Stomach (tissue), 8 donors: ENCODE measurements at regions not wholly inside any gene's neighbourhood (a gene's known extent, or its start where the extent isn't known, plus 50 kb on each side); places are given as distances from the start of the nearest gene placed in this dataset.

ENCODE experiments used
- DNase-seq, 2 donors: peaks; one replicate each; pipeline versions ENCODE4 v3.0.0 to v3.0.0-alpha.2; 2013 to 2019
- H3K27ac ChIP-seq, 5 donors: fragments of 200-600 bp in 4 of 5; sonication (generic) in 4 of 5; one replicate each; pipeline ENCODE4 v1.5.1; 2013 to 2019; ENCODE audit warnings: mild to moderate bottlenecking in 1 of 5, moderate library complexity in 1 of 5
- H3K27me3 ChIP-seq, 3 donors: fragments of 200-600 bp; sonication (generic); one replicate each; pipeline ENCODE4 v1.5.1; 2017 to 2019; ENCODE audit warnings: mixed run types in 1 of 3
- H3K36me3 ChIP-seq, 4 donors: fragments of 200-600 bp; sonication (generic); 1 replicate in 3 of 4; 2 replicates in 1 of 4; pipeline ENCODE4 v1.5.1; 2016 to 2019
- H3K4me1 ChIP-seq, 4 donors: fragments of 200-600 bp; sonication (generic); one replicate each; pipeline ENCODE4 v1.5.1; 2016 to 2019
- H3K4me3 ChIP-seq, 4 donors: fragments of 200-600 bp; sonication (generic) in 3 of 4; one replicate each; pipeline ENCODE4 v1.5.1; 2016 to 2019; ENCODE audit warnings: mild to moderate bottlenecking in 1 of 4
- H3K9me3 ChIP-seq, 4 donors: fragments of 200-600 bp; sonication (generic); one replicate each; pipeline ENCODE4 v1.5.1; 2016 to 2019
- EP300 ChIP-seq: sonication (generic); formaldehyde crosslinking; IDR thresholded peaks from one replicate; pipeline ENCODE4 v1.6.1; 2017; ENCODE audit warnings: antibody characterized with exemption
- POLR2A ChIP-seq, 4 donors: fragments of 450-650 bp; IDR thresholded peaks; one replicate each; pipeline ENCODE4 v1.6.1; 2016; ENCODE audit warnings: antibody characterized with exemption in 4 of 4, control low read depth in 2 of 4, mild to moderate bottlenecking in 1 of 4, moderate library complexity in 1 of 4
- POLR2AphosphoS5 ChIP-seq, 3 donors: sonication (generic); formaldehyde crosslinking; IDR thresholded peaks; one replicate each; pipeline ENCODE4 v1.6.1; 2016; ENCODE audit warnings: antibody characterized with exemption in 3 of 3
- WGBS, 5 donors: extraction: QIAGEN DNeasy Blood & Tissue Kit in 3 of 5; methylation state at CpG; one replicate each; pipeline versions ENCODE4 v1.1.5 to v1.1.7; 2013 to 2018; 5-methylcytosine and 5-hydroxymethylcytosine counted together
- intact Hi-C: fragments of 100-400 bp; cut with DNase I; formaldehyde crosslinking; loops from one replicate; pipeline ENCODE4 v1.15.1; 2023; ENCODE audit warnings: low total_unique reads
- TF ChIP-seq, protein P1 (sequence below), 7 experiments: fragments of 450-650 bp in 4 of 7; fragments of 200-600 bp in 3 of 7; sonication (generic) in 3 of 7; IDR thresholded peaks; one replicate each; pipeline ENCODE4 v1.5.1; 2016 to 2019; ENCODE audit warnings: antibody characterized with exemption in 7 of 7, control low read depth in 2 of 7, mild to moderate bottlenecking in 1 of 7
- donor health status: healthy with polysubstance abuse.
- donor health status: Bipolar disorder and iron deficiency.
- donor health status: healthy.

DNA sequence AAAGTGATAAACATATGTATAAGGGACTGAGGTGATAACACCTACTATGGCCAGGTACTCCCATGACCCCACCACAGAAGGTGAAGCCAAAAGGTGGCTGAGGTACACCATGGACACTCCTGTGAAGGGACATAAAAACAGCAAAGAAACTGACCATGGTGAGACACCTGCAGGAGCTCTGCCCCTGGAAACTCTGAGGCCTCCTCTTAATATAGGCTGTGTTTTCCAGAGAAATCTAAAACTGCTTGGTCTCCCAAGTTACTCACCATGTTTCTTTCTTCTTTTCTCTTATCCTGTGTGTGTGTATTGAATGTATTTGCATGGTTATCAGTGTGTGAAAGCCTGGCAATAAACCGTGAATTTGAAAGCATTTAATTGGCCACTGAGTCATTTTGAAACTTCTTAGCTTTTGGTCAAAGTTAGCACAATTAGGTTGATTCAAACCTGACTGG is 739.3 kb upstream of the GCFC2 start:
- Histone ChIP-seq H3K27me3 (no peaks in the 10 kb centered on the region), H3K9me3 (no peaks in the 10 kb centered on the region), H3K36me3 (no peaks in the 10 kb centered on the region), H3K4me1 (no peaks in the 10 kb centered on the region), H3K27ac (no peak overlapping the region), H3K4me3 (no peak overlapping the region)
- intact Hi-C loops = no loop called here
- DNase-seq = no peak
- TF ChIP-seq POLR2A (IDR thresholded peaks at IDR 0.05) (no peak), EP300 (no peak), POLR2AphosphoS5 (IDR thresholded peaks at IDR 0.05) (no peak)
- TF ChIP-seq, protein P1, sequence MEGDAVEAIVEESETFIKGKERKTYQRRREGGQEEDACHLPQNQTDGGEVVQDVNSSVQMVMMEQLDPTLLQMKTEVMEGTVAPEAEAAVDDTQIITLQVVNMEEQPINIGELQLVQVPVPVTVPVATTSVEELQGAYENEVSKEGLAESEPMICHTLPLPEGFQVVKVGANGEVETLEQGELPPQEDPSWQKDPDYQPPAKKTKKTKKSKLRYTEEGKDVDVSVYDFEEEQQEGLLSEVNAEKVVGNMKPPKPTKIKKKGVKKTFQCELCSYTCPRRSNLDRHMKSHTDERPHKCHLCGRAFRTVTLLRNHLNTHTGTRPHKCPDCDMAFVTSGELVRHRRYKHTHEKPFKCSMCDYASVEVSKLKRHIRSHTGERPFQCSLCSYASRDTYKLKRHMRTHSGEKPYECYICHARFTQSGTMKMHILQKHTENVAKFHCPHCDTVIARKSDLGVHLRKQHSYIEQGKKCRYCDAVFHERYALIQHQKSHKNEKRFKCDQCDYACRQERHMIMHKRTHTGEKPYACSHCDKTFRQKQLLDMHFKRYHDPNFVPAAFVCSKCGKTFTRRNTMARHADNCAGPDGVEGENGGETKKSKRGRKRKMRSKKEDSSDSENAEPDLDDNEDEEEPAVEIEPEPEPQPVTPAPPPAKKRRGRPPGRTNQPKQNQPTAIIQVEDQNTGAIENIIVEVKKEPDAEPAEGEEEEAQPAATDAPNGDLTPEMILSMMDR (IDR thresholded peaks at IDR 0.05) = no peak
- 38 to 44% (median 41%) methylated on average over 1 of the region's 1 CpG for WGBS, 5 donors

DNA sequence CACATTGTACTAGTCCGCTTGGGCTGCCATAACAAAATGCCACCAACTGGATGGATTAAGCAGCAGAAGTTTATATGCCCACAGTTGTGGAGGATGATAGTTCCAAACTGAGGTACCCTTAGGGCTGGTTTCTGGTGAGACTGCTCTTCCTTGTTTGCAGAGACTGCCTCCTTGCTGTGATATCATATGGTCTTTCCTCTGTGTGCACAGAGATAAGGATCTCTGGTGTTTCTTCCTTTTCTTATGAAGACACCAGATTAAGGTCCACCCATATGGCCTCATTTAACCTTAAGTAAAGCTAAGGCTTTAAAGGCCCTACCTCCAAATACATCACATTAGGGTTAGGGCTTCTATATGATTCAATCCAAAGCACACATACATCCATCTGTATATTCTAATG is 738.2 kb upstream of the GCFC2 start:
- Histone ChIP-seq H3K4me1 (no peaks in the 10 kb centered on the region), H3K27me3 (no peaks in the 10 kb centered on the region), H3K36me3 (no peaks in the 10 kb centered on the region), H3K27ac (no peak overlapping the region), H3K4me3 (no peak overlapping the region), H3K9me3 (peaks cover 0 to under 1% (median 0%) of the 10 kb centered on the region in 4 donors)
- intact Hi-C loops = no loop called here
- TF ChIP-seq EP300 (no peak), POLR2AphosphoS5 (IDR thresholded peaks at IDR 0.05) (no peak), POLR2A (IDR thresholded peaks at IDR 0.05) (no peak)
- TF ChIP-seq, protein P1 (IDR thresholded peaks at IDR 0.05) = no peak
- DNase-seq = no peak
- WGBS, 5 donors = 95 to 100% (median 96%) methylated on average over 1 of the region's 1 CpG

DNA sequence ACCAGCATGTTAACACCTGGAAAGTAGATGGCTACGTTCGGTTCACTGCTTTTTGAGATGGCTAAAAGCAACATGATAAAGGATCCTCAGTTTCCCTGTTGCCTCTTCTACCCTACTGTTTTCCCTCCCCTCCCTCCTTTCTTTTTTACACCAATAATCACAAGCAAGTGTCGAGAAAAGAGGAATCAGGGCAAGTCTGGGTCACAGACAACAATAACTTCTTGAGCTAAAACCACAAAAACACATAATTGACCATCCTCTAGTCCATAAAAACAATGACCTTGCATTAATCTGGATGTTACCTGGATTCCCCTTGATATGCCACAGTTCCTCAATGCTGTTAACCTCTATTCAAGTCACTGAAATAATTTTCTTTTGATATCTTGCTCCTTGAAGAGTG is 736.6 kb upstream of the GCFC2 start:
- no peak for DNase-seq
- Histone ChIP-seq H3K9me3 (peaks cover 0 to 7% (median 0%) of the 10 kb centered on the region in 4 donors), H3K4me3 (no peak overlapping the region), H3K27ac (no peak overlapping the region), H3K27me3 (no peaks in the 10 kb centered on the region), H3K36me3 (no peaks in the 10 kb centered on the region), H3K4me1 (no peaks in the 10 kb centered on the region)
- intact Hi-C loops = no loop called here
- 70 to 77% (median 75%) methylated on average over 3 of the region's 3 CpGs for WGBS, 5 donors
- TF ChIP-seq EP300 (no peak), POLR2A (IDR thresholded peaks at IDR 0.05) (no peak), POLR2AphosphoS5 (IDR thresholded peaks at IDR 0.05) (no peak)
- TF ChIP-seq, protein P1 (IDR thresholded peaks at IDR 0.05) = no peak

DNA sequence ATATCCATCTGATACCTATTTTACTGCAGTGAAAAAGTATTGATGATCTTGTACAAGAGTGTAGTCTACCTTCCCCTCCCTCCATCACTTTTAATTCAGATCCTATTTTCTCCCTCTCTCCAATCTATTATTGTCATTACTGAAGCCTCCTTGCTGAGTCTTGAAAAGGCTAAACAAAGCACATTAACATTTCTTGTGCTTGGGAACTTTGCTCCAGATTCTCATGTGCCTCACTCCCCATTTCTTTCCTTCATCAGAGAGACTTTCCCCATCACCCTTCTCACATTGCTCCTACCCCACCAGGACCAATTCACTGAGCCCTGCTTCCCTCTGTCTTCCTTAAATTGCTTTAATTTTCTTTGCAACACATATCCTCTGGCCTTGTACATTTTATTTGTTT is 736.2 kb upstream of the GCFC2 start:
- H3K27ac ChIP-seq = no peak overlapping the region
- no peaks in the 10 kb centered on the region for H3K4me1 ChIP-seq
- TF ChIP-seq POLR2A (IDR thresholded peaks at IDR 0.05) (no peak), EP300 (no peak), POLR2AphosphoS5 (IDR thresholded peaks at IDR 0.05) (no peak)
- TF ChIP-seq, protein P1 (IDR thresholded peaks at IDR 0.05) = no peak
- H3K36me3 ChIP-seq = no peaks in the 10 kb centered on the region
- H3K9me3 ChIP-seq = peaks cover 0 to 7% (median 0%) of the 10 kb centered on the region in 4 donors
- intact Hi-C loops = no loop called here
- no peaks in the 10 kb centered on the region for H3K27me3 ChIP-seq
- H3K4me3 ChIP-seq = no peak overlapping the region
- DNase-seq = no peak
